Large intestine (tissue), 3 donors: ENCODE measurements at regions not wholly inside any gene's neighbourhood (a gene's known extent, or its start where the extent isn't known, plus 50 kb on each side); places are given as distances from the start of the nearest gene placed in this dataset.

Source experiments
- DNase-seq, 2 donors: peaks; one replicate each; pipeline versions ENCODE4 v3.0.0 to v3.0.0-alpha.2; 2013
- H3K27ac ChIP-seq: one replicate; pipeline ENCODE4 v1.5.1; 2013; ENCODE audit warnings: low read length
- H3K27me3 ChIP-seq: 2 replicates; pipeline ENCODE4 v1.6.1; 2013; ENCODE audit warnings: low read length; ENCODE audit not compliant: control insufficient read depth, insufficient read depth
- H3K36me3 ChIP-seq: 2 replicates; pipeline ENCODE4 v1.6.1; 2013; ENCODE audit warnings: low read length; ENCODE audit not compliant: control insufficient read depth, insufficient read depth
- H3K4me1 ChIP-seq: one replicate; pipeline ENCODE4 v1.6.1; 2013; ENCODE audit warnings: low read length; ENCODE audit not compliant: control insufficient read depth, insufficient read depth
- H3K4me3 ChIP-seq: one replicate; pipeline ENCODE4 v1.5.1; 2013; ENCODE audit warnings: low read length
- H3K9me3 ChIP-seq: one replicate; pipeline ENCODE4 v1.6.1; 2013; ENCODE audit warnings: mild to moderate bottlenecking, low read depth, low read length, moderate library complexity; ENCODE audit not compliant: control insufficient read depth
- WGBS: methylation state at CpG from one replicate; pipeline ENCODE4 v1.1.5; 2013; ENCODE audit warnings: low lambda C conversion rate; ENCODE audit not compliant: insufficient coverage; 5-methylcytosine and 5-hydroxymethylcytosine counted together

GRCh38 chr5:72036951-72037350 is 70.3 kb upstream of the MAP1B start:
- WGBS = no CpG with 5 or more reads among the region's 3 CpGs
- H3K27ac ChIP-seq = no peak overlapping the region
- no peaks in the 10 kb centered on the region for H3K4me1 ChIP-seq
- H3K36me3 ChIP-seq = no peaks in the 10 kb centered on the region
- peaks cover 7% of the 10 kb centered on the region for H3K27me3 ChIP-seq
- H3K9me3 ChIP-seq = no peaks in the 10 kb centered on the region
- no peak overlapping the region for H3K4me3 ChIP-seq
- no peak for DNase-seq

DNA sequence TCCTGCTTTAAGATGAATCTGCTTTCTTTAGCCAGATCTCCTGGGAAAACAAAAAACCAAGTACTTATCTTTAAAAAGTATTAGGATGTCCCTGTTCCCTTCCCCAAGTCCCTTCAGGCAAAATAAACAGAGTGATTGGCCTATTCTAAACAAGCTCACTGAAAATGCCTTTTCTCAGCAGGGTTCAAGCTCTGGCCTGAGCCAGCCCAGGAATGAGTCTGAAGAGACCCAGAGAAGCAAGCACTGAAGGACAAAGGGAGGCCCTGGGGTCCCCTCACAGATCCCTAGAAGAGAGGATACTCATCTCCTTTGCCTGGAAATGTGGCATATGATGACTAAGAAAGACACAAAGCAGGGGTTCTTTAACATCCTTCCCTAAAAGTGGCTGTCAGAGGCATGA is 66.8 kb upstream of the MAP1B start:
- H3K4me1 ChIP-seq = no peaks in the 10 kb centered on the region
- no peak overlapping the region for H3K27ac ChIP-seq
- DNase-seq = no peak
- no peaks in the 10 kb centered on the region for H3K36me3 ChIP-seq
- no peak overlapping the region for H3K4me3 ChIP-seq
- no peaks in the 10 kb centered on the region for H3K9me3 ChIP-seq
- peaks cover 3% of the 10 kb centered on the region for H3K27me3 ChIP-seq

DNA sequence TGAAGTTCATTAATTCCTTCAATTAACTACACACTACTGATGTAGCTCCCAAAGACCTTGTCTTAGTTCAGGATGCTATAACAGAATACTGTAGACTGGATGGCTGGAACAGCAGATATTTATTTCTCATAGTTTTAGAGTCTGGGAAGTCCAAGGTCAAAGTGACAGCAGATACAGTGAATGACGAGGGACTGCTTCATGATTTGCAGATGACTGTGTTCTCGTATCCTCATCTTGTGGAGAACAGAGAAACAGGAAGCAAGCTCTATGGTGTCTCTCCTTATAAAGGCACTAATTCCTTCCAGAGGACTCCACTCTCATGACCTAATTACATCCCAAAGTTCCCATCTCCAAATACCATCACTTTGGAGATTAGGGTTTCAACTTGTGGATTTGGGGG is 65.6 kb upstream of the MAP1B start:
- no peak for DNase-seq
- Histone ChIP-seq H3K27me3 (peaks cover 3% of the 10 kb centered on the region), H3K9me3 (no peaks in the 10 kb centered on the region), H3K27ac (no peak overlapping the region), H3K4me3 (no peak overlapping the region), H3K4me1 (no peaks in the 10 kb centered on the region), H3K36me3 (no peaks in the 10 kb centered on the region)
- no CpG with 5 or more reads among the region's 2 CpGs for WGBS

DNA sequence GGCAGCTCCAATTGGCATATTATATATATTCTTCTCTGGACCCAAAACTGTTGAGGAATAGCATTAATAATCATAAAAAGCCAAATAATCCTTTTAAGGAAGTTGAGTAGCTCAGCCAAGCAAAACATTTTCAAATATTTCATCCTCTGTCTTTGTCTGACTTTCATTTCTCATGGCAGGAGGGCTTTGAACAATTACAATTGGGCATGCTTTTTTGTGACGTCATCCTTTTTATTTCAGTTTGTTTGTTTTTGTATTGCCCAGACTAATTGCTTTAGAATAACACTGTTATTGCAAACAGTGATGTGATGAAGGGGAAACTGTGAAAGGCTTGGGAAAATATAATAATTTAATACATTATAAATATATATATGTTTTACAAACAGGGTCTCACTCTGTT is 65.2 kb upstream of the MAP1B start:
- no peaks in the 10 kb centered on the region for H3K4me1 ChIP-seq
- WGBS = no CpG with 5 or more reads among the region's 1 CpG
- no peaks in the 10 kb centered on the region for H3K27me3 ChIP-seq

DNA sequence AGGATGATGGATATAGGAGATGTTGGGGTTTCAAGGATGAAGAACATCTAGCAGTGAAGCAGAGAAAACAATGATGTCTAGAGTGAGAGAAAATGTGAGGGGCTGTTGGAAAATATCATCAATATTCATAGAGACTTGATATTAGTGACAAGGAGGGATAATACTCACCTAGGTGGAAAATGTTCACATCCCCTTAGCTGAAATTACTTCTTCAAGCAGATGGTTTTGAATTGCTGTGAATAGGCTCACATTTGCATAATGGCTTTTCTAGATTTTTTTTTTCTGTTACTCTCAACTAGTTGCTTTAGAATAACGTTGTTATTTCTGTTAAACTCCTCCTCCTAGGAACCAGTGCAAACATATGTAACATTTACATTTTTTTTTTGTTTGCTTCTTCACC is 61.6 kb upstream of the MAP1B start:
- Histone ChIP-seq H3K36me3 (no peaks in the 10 kb centered on the region), H3K9me3 (no peaks in the 10 kb centered on the region), H3K27ac (no peak overlapping the region), H3K4me1 (no peaks in the 10 kb centered on the region), H3K27me3 (no peaks in the 10 kb centered on the region), H3K4me3 (no peak overlapping the region)
- WGBS = no CpG with 5 or more reads among the region's 1 CpG
- no peak for DNase-seq

More for the DNA sequence above, 65.2 kb upstream of the MAP1B start:
- no peak for DNase-seq
- Histone ChIP-seq H3K36me3 (no peaks in the 10 kb centered on the region), H3K27ac (no peak overlapping the region), H3K4me3 (no peak overlapping the region), H3K9me3 (no peaks in the 10 kb centered on the region)

- WGBS = 80% methylated on average over 1 of the region's 1 CpG
- no peaks in the 10 kb centered on the region for H3K9me3 ChIP-seq
- H3K27ac ChIP-seq = no peak overlapping the region
- H3K27me3 ChIP-seq = no peaks in the 10 kb centered on the region
- no peak for DNase-seq
- no peak overlapping the region for H3K4me3 ChIP-seq
- H3K4me1 ChIP-seq = no peaks in the 10 kb centered on the region
- no peaks in the 10 kb centered on the region for H3K36me3 ChIP-seq
Observed at GRCh38 chr5:72046106-72046505, 61.2 kb upstream of the MAP1B start.

- Histone ChIP-seq H3K27ac (no peak overlapping the region), H3K4me1 (no peaks in the 10 kb centered on the region), H3K27me3 (no peaks in the 10 kb centered on the region), H3K36me3 (no peaks in the 10 kb centered on the region), H3K4me3 (no peak overlapping the region), H3K9me3 (no peaks in the 10 kb centered on the region)
- DNase-seq = no peak
- WGBS = 86% methylated on average over 1 of the region's 1 CpG
Observed at GRCh38 chr5:72055636-72056035, 51.6 kb upstream of the MAP1B start.
